RKO (cell line): ENCODE measurements at regions not wholly inside any gene's neighbourhood (a gene's known extent, or its start where the extent isn't known, plus 50 kb on each side); places are given as distances from the start of the nearest gene placed in this dataset.
"Not testable (repeated sequence)": the region's sequence is repeated elsewhere in the genome, so short reads cannot be mapped to it uniquely, and the experiment has no call there.

ENCODE experiments used
- DNase-seq: peaks from one replicate; pipeline ENCODE4 v3.0.0-alpha.2; 2016; ENCODE audit warnings: low spot score

GRCh38 chrX:69060631-69061408 lies 104.4 kb downstream of the PJA1 start:
- no peak for DNase-seq

GRCh38 chrX:69055193-69055592 lies 110.1 kb downstream of the PJA1 start:
- DNase-seq = no peak

DNA sequence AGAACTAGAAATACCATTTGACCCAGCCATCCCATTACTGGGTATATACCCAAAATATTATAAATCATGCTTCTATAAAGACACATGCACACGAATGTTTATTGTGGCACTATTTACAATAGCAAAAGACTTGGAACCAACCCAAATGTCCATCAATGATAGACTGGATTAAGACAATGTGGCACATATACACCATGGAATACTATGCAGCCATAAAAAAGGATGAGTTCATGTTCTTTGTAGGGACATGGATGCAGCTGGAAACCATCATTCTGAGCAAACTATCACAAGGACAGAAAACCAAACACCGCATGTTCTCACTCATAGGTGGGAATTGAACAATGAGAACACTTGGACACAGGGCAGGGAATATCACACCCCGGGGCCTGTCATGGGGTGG lies 110.8 kb downstream of the PJA1 start:
- not testable (repeated sequence) for DNase-seq

DNA sequence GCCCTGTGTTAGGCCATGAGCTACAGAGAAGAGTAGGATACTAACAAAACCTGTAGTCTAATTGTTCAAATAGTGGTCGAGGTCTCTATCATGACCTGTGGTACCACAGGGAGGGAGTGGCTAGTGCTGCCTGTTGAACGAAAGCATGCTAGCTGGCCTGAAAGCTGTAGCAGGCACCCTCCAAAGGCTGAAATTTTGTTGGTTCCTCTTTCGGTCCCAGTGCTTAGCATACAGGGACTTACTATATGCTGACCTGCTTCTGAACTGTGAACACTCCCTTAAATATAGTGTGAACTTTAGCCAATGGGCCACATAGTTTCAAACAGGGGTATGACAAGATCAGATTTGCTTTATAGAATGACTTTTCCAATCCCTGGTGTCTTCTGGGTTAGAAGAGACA lies 113.4 kb downstream of the PJA1 start:
- DNase-seq = no peak

DNA sequence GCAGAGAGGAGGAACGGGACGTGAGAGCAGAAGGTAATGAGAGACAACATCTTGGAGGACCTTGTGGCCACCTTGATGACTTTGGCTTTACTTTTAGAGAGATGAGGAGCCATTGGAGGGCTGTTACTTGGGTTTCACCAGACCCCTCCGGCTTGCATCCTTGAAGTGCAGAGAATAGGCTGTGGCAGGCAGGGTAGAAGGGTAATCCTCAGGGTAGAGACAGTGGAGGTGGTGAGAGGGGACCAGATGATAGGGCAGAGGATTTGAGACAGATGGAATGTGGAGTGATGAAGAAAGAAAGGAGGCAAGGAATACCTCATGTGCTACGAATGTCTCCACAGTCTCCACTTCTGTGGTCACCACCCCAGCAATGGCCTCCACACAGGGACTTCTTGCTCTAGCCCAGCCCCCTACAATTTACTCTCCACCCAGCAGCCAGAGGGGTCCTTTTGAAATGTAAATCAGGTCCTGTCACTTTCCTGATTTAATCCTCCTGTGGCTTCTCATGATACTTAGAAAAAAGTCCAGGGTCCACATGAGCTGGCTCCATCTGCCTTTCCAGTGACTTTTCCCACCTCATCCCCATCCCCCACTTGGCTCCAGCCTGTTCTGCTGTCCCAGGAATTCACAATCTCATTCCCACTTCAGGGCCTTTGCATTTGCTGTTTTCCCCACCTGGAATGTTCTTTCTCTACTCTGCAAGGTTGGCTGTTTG lies 115.0 kb downstream of the PJA1 start:
- DNase-seq = no peak

GRCh38 chrX:69046996-69047490 lies 118.2 kb downstream of the PJA1 start:
- DNase-seq = no peak

GRCh38 chrX:69045616-69046345 lies 119.5 kb downstream of the PJA1 start:
- DNase-seq = no peak

- no peak for DNase-seq
Observed at GRCh38 chrX:69038816-69039215, 126.4 kb downstream of the PJA1 start.

DNA sequence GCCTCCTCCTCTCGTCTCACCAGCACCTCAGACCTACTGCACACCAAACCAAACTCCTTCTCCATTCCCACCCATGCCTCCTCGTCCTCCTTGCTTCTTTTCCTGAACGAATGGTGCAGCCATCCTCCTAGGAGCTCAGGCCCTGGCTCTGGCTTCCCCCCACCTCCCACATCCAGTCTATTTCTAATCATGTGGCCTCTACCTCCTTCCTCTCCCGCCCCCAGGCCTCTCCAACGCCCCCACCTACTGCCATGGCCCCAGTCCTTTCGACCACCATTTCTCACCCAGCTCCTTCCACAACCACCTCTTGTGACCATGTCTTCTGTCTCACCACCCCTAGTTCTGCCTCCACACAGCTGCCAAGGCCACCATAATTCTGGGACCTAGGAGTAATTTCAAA lies 127.1 kb downstream of the PJA1 start:
- no peak for DNase-seq

GRCh38 chrX:69037786-69038185 lies 127.5 kb downstream of the PJA1 start:
- DNase-seq = no peak

GRCh38 chrX:69036674-69037573 lies 128.3 kb downstream of the PJA1 start:
- DNase-seq = no peak

DNA sequence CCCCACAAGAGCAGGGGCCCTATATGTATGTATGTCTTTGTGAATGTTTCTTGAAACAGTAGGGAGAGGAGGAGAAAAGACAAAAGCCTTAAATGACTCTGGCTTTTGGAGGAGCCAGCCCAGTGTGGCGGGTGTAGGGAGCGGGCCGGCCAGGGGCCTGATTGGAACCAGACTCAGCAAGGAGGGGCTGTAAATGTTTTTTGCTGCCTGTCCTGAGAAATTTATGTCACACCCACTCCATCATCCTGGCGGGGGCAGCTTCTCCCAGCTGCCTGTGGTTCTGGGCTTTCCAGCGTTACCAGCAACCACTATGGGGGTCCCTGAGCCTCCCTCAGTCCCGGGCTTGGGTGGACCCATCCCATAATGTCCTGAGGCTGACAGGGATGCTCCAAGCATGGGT lies 130.8 kb downstream of the PJA1 start:
- no peak for DNase-seq

- DNase-seq = no peak
Observed at GRCh38 chrX:69033936-69034335, 131.3 kb downstream of the PJA1 start.

DNA sequence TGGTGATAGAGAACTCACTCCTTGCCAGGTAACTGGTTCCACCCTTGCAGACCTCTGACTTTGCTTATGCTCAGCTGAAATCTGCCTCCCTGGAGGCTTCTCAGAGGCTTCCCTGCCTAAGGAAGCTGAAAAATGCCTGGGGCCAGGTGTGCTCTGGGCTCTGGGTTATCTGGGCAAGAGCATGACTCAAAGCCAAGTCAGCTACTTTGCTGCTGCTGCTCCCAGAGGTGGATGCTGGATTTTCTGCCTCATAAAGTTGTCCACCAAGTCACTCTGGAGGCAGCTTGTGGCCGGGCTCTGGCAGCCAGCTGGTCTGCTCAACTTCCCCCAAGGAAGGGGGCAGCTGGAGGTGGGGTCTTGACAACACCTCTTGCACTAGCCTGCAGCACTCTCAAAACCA lies 132.7 kb downstream of the PJA1 start:
- no peak for DNase-seq

- DNase-seq = no peak
Observed at GRCh38 chrX:69031971-69032391, 133.3 kb downstream of the PJA1 start.

- no peak for DNase-seq
Observed at GRCh38 chrX:69031181-69031580, 134.1 kb downstream of the PJA1 start.

DNA sequence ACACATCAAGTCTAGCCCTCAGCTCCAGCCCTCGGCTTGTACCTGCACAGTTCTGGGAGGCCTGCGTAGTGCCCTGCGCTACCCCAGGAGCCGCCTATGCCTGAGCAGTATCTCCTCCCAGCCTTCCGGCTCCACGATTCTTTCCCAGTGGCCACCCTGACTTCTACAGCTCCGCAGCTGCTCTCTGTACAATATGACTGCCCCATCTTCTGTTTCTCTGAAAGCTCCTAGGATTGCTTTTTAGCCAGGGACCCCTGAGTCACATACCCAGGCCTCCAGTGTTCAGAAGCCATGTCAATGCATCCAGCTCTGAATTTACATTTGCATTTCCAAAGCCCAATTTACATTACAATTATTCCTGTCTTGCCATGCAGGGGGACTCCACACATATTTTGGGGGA lies 135.5 kb downstream of the PJA1 start:
- no peak for DNase-seq

- DNase-seq = no peak
Observed at GRCh38 chrX:69028761-69029120, 136.5 kb downstream of the PJA1 start.

- DNase-seq = no peak
Observed at GRCh38 chrX:69028006-69028760, 137.1 kb downstream of the PJA1 start.

DNA sequence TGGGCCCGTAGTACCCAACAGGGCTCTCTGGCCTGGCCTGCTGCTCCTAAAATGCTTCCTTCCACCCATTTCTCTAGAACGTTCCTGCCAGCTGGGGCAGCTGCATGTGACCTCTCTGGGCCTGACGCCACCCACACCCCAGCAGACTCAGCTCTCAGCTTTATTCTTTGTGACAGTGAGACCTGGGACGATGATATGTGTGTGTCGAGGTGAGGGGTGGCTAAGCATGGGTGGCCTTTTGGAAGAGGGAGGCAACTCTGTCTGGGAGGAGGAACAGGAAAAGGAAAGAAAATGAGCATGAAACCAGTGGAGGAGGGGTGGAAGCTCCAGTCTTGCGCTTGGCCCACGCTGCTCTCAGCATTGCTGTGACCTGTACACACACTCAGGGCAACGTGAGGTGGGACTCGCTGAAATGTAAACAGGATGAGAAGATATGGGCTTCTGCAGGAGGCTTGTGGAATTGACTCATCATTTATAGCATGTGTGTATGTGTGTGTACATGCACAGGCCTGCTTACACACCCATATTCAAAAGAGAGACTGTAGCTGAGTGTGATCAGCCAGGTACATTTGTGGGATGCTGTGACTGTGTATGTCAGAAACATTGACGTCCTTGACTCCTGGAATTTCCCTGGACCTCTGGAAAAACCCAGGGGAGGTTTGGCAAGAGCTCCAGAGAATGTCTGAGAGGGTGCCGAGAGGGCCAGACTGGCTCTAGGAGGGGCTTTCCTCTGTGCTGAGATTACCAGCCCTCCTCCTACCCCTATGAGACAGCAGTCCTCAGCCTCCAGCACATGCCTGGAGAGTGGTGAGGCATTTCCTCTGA lies 137.9 kb downstream of the PJA1 start:
- no peak for DNase-seq
